SK-N-SH (cell line): ENCODE measurements at regions not wholly inside any gene's neighbourhood (a gene's known extent, or its start where the extent isn't known, plus 50 kb on each side); places are given as distances from the start of the nearest gene placed in this dataset.

ENCODE experiments used
- CTCF ChIA-PET: fragments of 300-600, 350-600 bp; formaldehyde crosslinking; extraction: SDS; loops from one replicate; lab custom pipeline; 2021; lab: Yijun Ruan, JAX
- POLR2A ChIA-PET: fragments of 350-600 bp; sonication (Branson Sonifier 250); formaldehyde crosslinking; extraction: SDS; loops from one replicate; lab custom pipeline; 2020; ENCODE audit warnings: antibody characterized with exemption, inconsistent platforms; lab: Yijun Ruan, JAX
- DNase-seq: peaks from one replicate; pipeline ENCODE4 v3.0.0; 2012
- H2AFZ ChIP-seq: fragments of 200-600 bp; sonication (generic); 2 replicates; pipeline ENCODE4 v1.8.1; 2016; ENCODE audit warnings: antibody characterized with exemption, mild to moderate bottlenecking, low read depth
- H3F3A ChIP-seq: fragments of 200-600 bp; sonication (generic); replicated peaks from 2 replicates; pipeline ENCODE3; 2016; ENCODE audit warnings: antibody characterized with exemption, mild to moderate bottlenecking; ENCODE audit not compliant: insufficient read depth
- H3K27ac ChIP-seq, 2 experiments: fragments of 200-500 bp in 1 of 2; fragments of 200-600 bp in 1 of 2; sonication (Bioruptor generic) in 1 of 2; sonication (generic), shearing (Covaris generic) in 1 of 2; 2 replicates each; pipeline versions ENCODE4 v1.5.1 to v1.6.1; 2014 to 2016; ENCODE audit warnings: low read depth in 2 of 2, inconsistent platforms in 1 of 2, low read length in 1 of 2, mild to moderate bottlenecking in 1 of 2, mixed read lengths in 1 of 2
- H3K27me3 ChIP-seq: fragments of 200-600 bp; sonication (generic), shearing (Covaris generic); 2 replicates; pipeline ENCODE4 v1.6.1; 2016; ENCODE audit warnings: mixed run types; ENCODE audit not compliant: insufficient read depth
- H3K36me3 ChIP-seq, 2 experiments: fragments of 200-500 bp in 1 of 2; fragments of 200-600 bp in 1 of 2; sonication (Bioruptor generic) in 1 of 2; sonication (generic) in 1 of 2; replicated peaks in 1 of 2; 2 replicates each; pipeline versions ENCODE3 to v1.5.1; 2014 to 2016; ENCODE audit warnings: low read length in 1 of 2, mild to moderate bottlenecking in 1 of 2; ENCODE audit not compliant: insufficient read depth in 2 of 2, control insufficient read depth in 1 of 2
- H3K4me1 ChIP-seq, 2 experiments: fragments of 200-500 bp in 1 of 2; fragments of 200-600 bp in 1 of 2; sonication (Bioruptor generic) in 1 of 2; sonication (generic), shearing (Covaris generic) in 1 of 2; 2 replicates each; pipeline versions ENCODE4 v1.5.1 to v1.6.1; 2014 to 2016; ENCODE audit warnings: low read depth in 1 of 2, low read length in 1 of 2, mixed run types in 1 of 2; ENCODE audit not compliant: insufficient read depth in 2 of 2, control insufficient read depth in 1 of 2
- H3K4me2 ChIP-seq: fragments of 200-600 bp; sonication (generic), shearing (Covaris generic); 2 replicates; pipeline ENCODE4 v1.6.1; 2017; ENCODE audit warnings: mixed run types
- H3K4me3 ChIP-seq, 2 experiments: fragments of 200-500 bp in 1 of 2; fragments of 200-600 bp in 1 of 2; sonication (Bioruptor generic) in 1 of 2; sonication (generic), shearing (Covaris generic) in 1 of 2; 2 replicates each; pipeline versions ENCODE4 v1.5.1 to v1.8.1; 2014 to 2016; ENCODE audit warnings: low read depth in 2 of 2, inconsistent platforms in 1 of 2, low read length in 1 of 2, mild to moderate bottlenecking in 1 of 2, mixed read lengths in 1 of 2, moderate library complexity in 1 of 2
- H3K79me2 ChIP-seq: fragments of 200-600 bp; sonication (generic); 2 replicates; pipeline ENCODE4 v1.8.1; 2017; ENCODE audit warnings: mild to moderate bottlenecking; ENCODE audit not compliant: insufficient read depth
- H3K9ac ChIP-seq: fragments of 200-600 bp; sonication (generic); 2 replicates; pipeline ENCODE4 v1.6.1; 2017; ENCODE audit warnings: mixed run types
- H3K9me2 ChIP-seq: fragments of 200-600 bp; sonication (generic); 2 replicates; pipeline ENCODE4 v1.6.1; 2017; ENCODE audit warnings: mixed run types
- H3K9me3 ChIP-seq: fragments of 200-600 bp; sonication (generic); 2 replicates; pipeline ENCODE4 v1.6.1; 2017; ENCODE audit warnings: mixed run types, mild to moderate bottlenecking, moderate library complexity
- H4K20me1 ChIP-seq: fragments of 200-600 bp; sonication (generic); 2 replicates; pipeline ENCODE4 v1.6.1; 2017; ENCODE audit warnings: mild to moderate bottlenecking, mixed run types; ENCODE audit not compliant: insufficient read depth
- EP300 ChIP-seq, 2 experiments: IDR thresholded peaks; 2 replicates each; pipeline versions ENCODE4 v1.4.0 to v1.6.1; 2012; ENCODE audit warnings: borderline replicate concordance in 1 of 2, low read depth in 1 of 2, low read length in 1 of 2
- FOSL2 ChIP-seq: IDR thresholded peaks from 2 replicates; pipeline ENCODE4 v1.4.0; 2012; ENCODE audit warnings: low read depth, mild to moderate bottlenecking, moderate library complexity, borderline replicate concordance
- FOXJ3 ChIP-seq: sonication (generic); formaldehyde crosslinking; IDR thresholded peaks from 2 replicates; pipeline ENCODE4 v1.5.1; 2020; ENCODE audit warnings: mild to moderate bottlenecking, missing genetic modification reagents
- FOXM1 ChIP-seq: IDR thresholded peaks from 2 replicates; pipeline ENCODE4 v1.4.0; 2012; ENCODE audit warnings: low read depth, mild to moderate bottlenecking
- GABPA ChIP-seq: IDR thresholded peaks from 2 replicates; pipeline ENCODE4 v1.4.0; 2012; ENCODE audit warnings: low read depth, mild to moderate bottlenecking
- IRF3 ChIP-seq: fragments of 150-350 bp; IDR thresholded peaks from 2 replicates; pipeline ENCODE4 v1.6.1; 2016; ENCODE audit warnings: mild to moderate bottlenecking, low read depth, low read length
- JUND ChIP-seq: IDR thresholded peaks from 2 replicates; pipeline ENCODE4 v1.4.0; 2012
- MEF2A ChIP-seq: IDR thresholded peaks from 2 replicates; pipeline ENCODE4 v1.4.0; 2012; ENCODE audit warnings: low read depth, borderline replicate concordance
- NFIC ChIP-seq: IDR thresholded peaks from 2 replicates; pipeline ENCODE4 v1.4.0; 2012; ENCODE audit warnings: borderline replicate concordance
- NRF1 ChIP-seq: IDR thresholded peaks from 2 replicates; pipeline ENCODE4 v1.6.1; 2012; ENCODE audit warnings: low read depth, mild to moderate bottlenecking, low read length
- PBX3 ChIP-seq: IDR thresholded peaks from 2 replicates; pipeline ENCODE4; 2012
- POLR2AphosphoS5 ChIP-seq: IDR thresholded peaks from 2 replicates; pipeline ENCODE4 v1.6.1; 2012; ENCODE audit warnings: low read depth, low read length
- RCOR1 ChIP-seq: fragments of 150-350 bp; IDR thresholded peaks from 2 replicates; pipeline ENCODE4 v1.6.1; 2017; ENCODE audit warnings: antibody characterized with exemption, low read length
- RFX5 ChIP-seq: IDR thresholded peaks from 2 replicates; pipeline ENCODE4 v1.6.1; 2012; ENCODE audit warnings: mild to moderate bottlenecking, improper control_type of control experiment, low read length
- RXRA ChIP-seq: IDR thresholded peaks from 2 replicates; pipeline ENCODE4 v1.4.0; 2012; ENCODE audit warnings: low read depth, mild to moderate bottlenecking, borderline replicate concordance
- TAF1 ChIP-seq: IDR thresholded peaks from 2 replicates; pipeline ENCODE4 v1.6.1; 2012; ENCODE audit warnings: low read depth, mild to moderate bottlenecking, low read length, moderate library complexity, borderline replicate concordance
- TEAD4 ChIP-seq: IDR thresholded peaks from 2 replicates; pipeline ENCODE4 v1.4.0; 2012; ENCODE audit warnings: mild to moderate bottlenecking, borderline replicate concordance; ENCODE audit not compliant: insufficient read depth
- USF1 ChIP-seq: IDR thresholded peaks from 2 replicates; pipeline ENCODE4 v1.4.0; 2012; ENCODE audit warnings: low read depth, borderline replicate concordance
- WGBS: methylation state at CpG from one replicate; pipeline ENCODE4 v1.1.6; 2017; ENCODE audit warnings: low lambda C conversion rate; 5-methylcytosine and 5-hydroxymethylcytosine counted together
- TF ChIP-seq, protein P1 (sequence below): IDR thresholded peaks from 2 replicates; pipeline ENCODE4 v1.4.0; 2012; ENCODE audit warnings: low read depth, borderline replicate concordance

GRCh38 chr7:125878235-125878956 is 948.8 kb upstream of the POT1 start:
- H3K79me2 ChIP-seq = no peaks in the 10 kb centered on the region
- H3K4me3 ChIP-seq = no peak overlapping the region
- TF ChIP-seq RCOR1 (no peak), NFIC (no peak), IRF3 (no peak), JUND (no peak)
- TF ChIP-seq, protein P1, sequence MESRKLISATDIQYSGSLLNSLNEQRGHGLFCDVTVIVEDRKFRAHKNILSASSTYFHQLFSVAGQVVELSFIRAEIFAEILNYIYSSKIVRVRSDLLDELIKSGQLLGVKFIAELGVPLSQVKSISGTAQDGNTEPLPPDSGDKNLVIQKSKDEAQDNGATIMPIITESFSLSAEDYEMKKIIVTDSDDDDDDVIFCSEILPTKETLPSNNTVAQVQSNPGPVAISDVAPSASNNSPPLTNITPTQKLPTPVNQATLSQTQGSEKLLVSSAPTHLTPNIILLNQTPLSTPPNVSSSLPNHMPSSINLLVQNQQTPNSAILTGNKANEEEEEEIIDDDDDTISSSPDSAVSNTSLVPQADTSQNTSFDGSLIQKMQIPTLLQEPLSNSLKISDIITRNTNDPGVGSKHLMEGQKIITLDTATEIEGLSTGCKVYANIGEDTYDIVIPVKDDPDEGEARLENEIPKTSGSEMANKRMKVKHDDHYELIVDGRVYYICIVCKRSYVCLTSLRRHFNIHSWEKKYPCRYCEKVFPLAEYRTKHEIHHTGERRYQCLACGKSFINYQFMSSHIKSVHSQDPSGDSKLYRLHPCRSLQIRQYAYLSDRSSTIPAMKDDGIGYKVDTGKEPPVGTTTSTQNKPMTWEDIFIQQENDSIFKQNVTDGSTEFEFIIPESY = no peak
- TF ChIP-seq, all 33 proteins: peak for 0
- 0 out of 2 replicates have a peak, but pooled peaks cover 3% of the 10 kb centered on the region for H3K9me2 ChIP-seq
- H4K20me1 ChIP-seq = no peaks in the 10 kb centered on the region
- H3K9me3 ChIP-seq = peaks cover 12% of the 10 kb centered on the region
- no peaks in the 10 kb centered on the region for H3K4me1 ChIP-seq
- H3K27ac ChIP-seq = no peak overlapping the region
- H3K27me3 ChIP-seq = no peaks in the 10 kb centered on the region
- no peak overlapping the region for H3K4me2 ChIP-seq
- no peak overlapping the region for H2AFZ ChIP-seq
- CTCF ChIA-PET = interaction anchor here (1.3 kb wide), 1 partner anchor 19 kb away, joined by 3 read pairs; no protein-coding TSS in a partner anchor
- POLR2A ChIA-PET = no interaction called here
- no peaks in the 10 kb centered on the region for H3F3A ChIP-seq
- WGBS = 23% methylated on average over 2 of the region's 2 CpGs
- no peaks in the 10 kb centered on the region for H3K36me3 ChIP-seq
- no peak overlapping the region for H3K9ac ChIP-seq
- DNase-seq = no peak

DNA sequence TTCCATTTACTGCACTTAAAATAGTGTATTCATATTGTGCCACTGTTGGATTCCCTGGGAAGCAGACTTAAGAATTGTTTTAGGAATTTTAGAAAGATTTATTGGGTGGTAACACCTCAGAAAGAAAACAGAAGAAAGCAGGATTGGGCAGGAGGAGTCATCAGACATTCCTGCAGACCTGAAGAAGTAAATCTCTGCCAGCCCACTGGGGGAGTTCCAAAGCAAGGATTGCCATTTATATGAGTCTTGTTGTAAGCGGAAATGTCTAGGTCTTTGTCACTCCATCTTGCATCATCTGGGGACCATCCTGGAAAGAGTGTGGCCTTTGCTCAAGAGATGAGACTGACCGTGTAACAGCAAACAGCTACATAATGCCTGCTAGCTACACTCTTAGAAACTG is 947.6 kb upstream of the POT1 start:
- no peak for DNase-seq

More for the DNA sequence above, 947.6 kb upstream of the POT1 start:
- Histone ChIP-seq H3K27ac (no peak overlapping the region), H3K27me3 (no peaks in the 10 kb centered on the region), H4K20me1 (no peaks in the 10 kb centered on the region), H3K36me3 (no peaks in the 10 kb centered on the region), H3K4me1 (no peaks in the 10 kb centered on the region), H3K79me2 (no peaks in the 10 kb centered on the region), H3F3A (no peaks in the 10 kb centered on the region), H3K4me2 (no peak overlapping the region), H3K9ac (no peak overlapping the region), H2AFZ (no peak overlapping the region), H3K4me3 (no peak overlapping the region), H3K9me2 (0 out of 2 replicates have a peak, but pooled peaks cover 3% of the 10 kb centered on the region), H3K9me3 (peaks cover 7% of the 10 kb centered on the region; the same call in 1 of the 2 replicates)
- 42% methylated on average over 2 of the region's 2 CpGs for WGBS
- TF ChIP-seq NRF1 (no peak), FOXJ3 (CRISPR knock-in tag) (no peak), EP300 (IDR thresholded peaks at IDR 0.05; ENCODE audit: borderline replicate concordance in 1 of 2, low read depth in 1 of 2, low read length in 1 of 2) (no peak), PBX3 (no peak), POLR2AphosphoS5 (no peak), FOSL2 (no peak), FOXM1 (no peak), RXRA (no peak), MEF2A (no peak), TEAD4 (no peak), GABPA (no peak), USF1 (no peak), TAF1 (no peak), IRF3 (no peak), RCOR1 (no peak), RFX5 (no peak)
- CTCF ChIA-PET = interaction anchor here (1.0 kb wide), 1 partner anchor 20 kb away, joined by 3 read pairs; no protein-coding TSS in a partner anchor
- POLR2A ChIA-PET = no interaction called here
